ENCODE measurements at regions not wholly inside any gene's neighbourhood (a gene's known extent, or its start where the extent isn't known, plus 50 kb on each side); places are given as distances from the start of the nearest gene placed in this dataset.

DNA sequence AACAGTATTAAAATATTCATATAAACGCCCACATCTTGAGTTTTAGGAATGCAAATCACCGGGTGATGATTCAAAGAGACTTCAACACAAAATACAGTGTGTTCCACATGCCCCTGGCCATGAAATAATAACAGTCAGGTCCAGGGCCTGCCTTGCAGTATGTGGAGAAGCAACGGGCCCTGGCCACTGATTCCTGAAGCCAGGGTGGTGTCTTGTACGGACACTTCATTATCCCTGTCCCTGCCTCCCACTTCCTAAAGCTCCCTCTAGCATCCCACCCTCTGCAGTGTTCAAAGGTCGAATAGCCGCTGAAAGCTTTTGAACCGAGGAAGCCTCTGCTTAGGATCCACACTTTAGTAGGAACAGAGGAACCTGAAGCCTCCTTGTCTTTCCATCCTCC is 50.4 kb upstream of the PCSK6 start:
- Histone ChIP-seq H3K27me3 (ENCODE audit: insufficient read depth, low read length) (no peaks in the 10 kb centered on the region), H3K9me2 (ENCODE audit: insufficient read depth) (no peaks in the 10 kb centered on the region), H3K79me2 (ENCODE audit: insufficient read depth, low read length) (no peaks in the 10 kb centered on the region), H3K4me1 (ENCODE audit: control insufficient read depth in 1 of 2, insufficient read depth in 2 of 2, low read length in 2 of 2) (peaks cover 0 to 10% of the 10 kb centered on the region in 2 experiments; a peak in 1 of 4 replicates), H2AFZ (ENCODE audit: low read depth, low read length, poor library complexity, severe bottlenecking) (no peak overlapping the region), H3K4me2 (ENCODE audit: low read length) (no peak overlapping the region), H3K9ac (ENCODE audit: low read length) (no peak overlapping the region), H3K36me3 (ENCODE audit: control insufficient read depth in 1 of 2, insufficient read depth in 2 of 2, low read length in 2 of 2) (no peaks in the 10 kb centered on the region), H3K4me3 (replicated peaks in 1 of 2; ENCODE audit: low read depth in 1 of 2, low read length in 2 of 2) (no peak overlapping the region), H4K20me1 (ENCODE audit: insufficient read depth) (no peaks in the 10 kb centered on the region), H3K9me3 (ENCODE audit: control insufficient read depth in 1 of 2, insufficient read depth in 1 of 2, low read depth in 1 of 2, low read length in 2 of 2) (no peaks in the 10 kb centered on the region; a peak in 1 of 4 replicates), H3K27ac (ENCODE audit: low read depth, low read length) (no peak overlapping the region)
- no TSS peak for BruUV-seq (replicated peaks)
- ChIA-PET POLR2A (no interaction called here), RAD21 (ENCODE audit: low non-redundant PET in 1 of 2, low total read pairs in 2 of 2, uncharacterized antibody in 2 of 2, unreplicated experiment in 2 of 2) (no interaction called here), CTCF (no interaction called here)
- TF ChIP-seq CBX3 (IDR thresholded peaks at IDR 0.05; ENCODE audit: low read depth) = no peak
- TF ChIP-seq, protein P1, sequence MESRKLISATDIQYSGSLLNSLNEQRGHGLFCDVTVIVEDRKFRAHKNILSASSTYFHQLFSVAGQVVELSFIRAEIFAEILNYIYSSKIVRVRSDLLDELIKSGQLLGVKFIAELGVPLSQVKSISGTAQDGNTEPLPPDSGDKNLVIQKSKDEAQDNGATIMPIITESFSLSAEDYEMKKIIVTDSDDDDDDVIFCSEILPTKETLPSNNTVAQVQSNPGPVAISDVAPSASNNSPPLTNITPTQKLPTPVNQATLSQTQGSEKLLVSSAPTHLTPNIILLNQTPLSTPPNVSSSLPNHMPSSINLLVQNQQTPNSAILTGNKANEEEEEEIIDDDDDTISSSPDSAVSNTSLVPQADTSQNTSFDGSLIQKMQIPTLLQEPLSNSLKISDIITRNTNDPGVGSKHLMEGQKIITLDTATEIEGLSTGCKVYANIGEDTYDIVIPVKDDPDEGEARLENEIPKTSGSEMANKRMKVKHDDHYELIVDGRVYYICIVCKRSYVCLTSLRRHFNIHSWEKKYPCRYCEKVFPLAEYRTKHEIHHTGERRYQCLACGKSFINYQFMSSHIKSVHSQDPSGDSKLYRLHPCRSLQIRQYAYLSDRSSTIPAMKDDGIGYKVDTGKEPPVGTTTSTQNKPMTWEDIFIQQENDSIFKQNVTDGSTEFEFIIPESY (IDR thresholded peaks at IDR 0.05; ENCODE audit: extremely low read depth, insufficient replicate concordance, low read length) = no peak
- TF ChIP-seq, protein P2, sequence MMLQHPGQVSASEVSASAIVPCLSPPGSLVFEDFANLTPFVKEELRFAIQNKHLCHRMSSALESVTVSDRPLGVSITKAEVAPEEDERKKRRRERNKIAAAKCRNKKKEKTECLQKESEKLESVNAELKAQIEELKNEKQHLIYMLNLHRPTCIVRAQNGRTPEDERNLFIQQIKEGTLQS (IDR thresholded peaks at IDR 0.05) = no peak
- TF ChIP-seq POLR2A (IDR thresholded peaks at IDR 0.05; ENCODE audit: borderline replicate concordance, extremely low read depth, insufficient read depth, insufficient read length) = no peak
- no peak for TF ChIP-seq EZH2phosphoT487 (IDR thresholded peaks at IDR 0.05; ENCODE audit: borderline replicate concordance)
- no peak for TF ChIP-seq SP1 (IDR thresholded peaks at IDR 0.05; ENCODE audit: low read depth)
- no peak for TF ChIP-seq EZH2 (IDR thresholded peaks at IDR 0.05)
- TF ChIP-seq JUND (IDR thresholded peaks at IDR 0.05) = no peak
- intact Hi-C loops (cut with micrococcal nuclease) = no loop called here
- ATAC-seq = no peak
- no peak for DNase-seq (ENCODE audit: low read depth, low spot score)

DNA sequence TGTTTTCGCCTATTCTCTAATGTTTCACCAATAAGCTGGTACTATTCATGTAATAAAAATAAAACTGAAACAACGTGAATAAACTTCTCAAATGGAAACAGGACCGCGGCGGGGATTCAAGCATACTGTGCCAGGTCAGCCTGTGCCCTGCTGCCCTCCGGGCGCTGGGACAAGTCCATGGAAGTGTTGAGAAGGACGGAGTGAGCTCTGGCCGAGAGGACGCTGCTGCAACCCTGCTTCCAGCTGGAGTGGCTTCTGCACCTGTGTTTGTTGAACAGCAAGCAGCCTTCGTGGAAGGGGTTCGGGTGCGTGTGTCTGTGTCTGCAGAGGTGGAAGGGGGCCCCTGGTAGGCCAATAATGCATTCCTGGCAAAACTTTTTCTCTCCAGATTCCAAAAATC is 50.0 kb upstream of the PCSK6 start:
- BruUV-seq (replicated peaks) = no TSS peak
- no peaks in the 10 kb centered on the region for H3K36me3 ChIP-seq (ENCODE audit: control insufficient read depth in 1 of 2, insufficient read depth in 2 of 2, low read length in 2 of 2)
- no peak overlapping the region for H3K9ac ChIP-seq (ENCODE audit: low read length)
- H3K4me1 ChIP-seq (ENCODE audit: control insufficient read depth in 1 of 2, insufficient read depth in 2 of 2, low read length in 2 of 2) = peaks cover 0 to 10% of the 10 kb centered on the region in 2 experiments; a peak in 1 of 4 replicates
- ATAC-seq (no peak), DNase-seq (ENCODE audit: low read depth, low spot score) (no peak)
- H4K20me1 ChIP-seq (ENCODE audit: insufficient read depth) = no peaks in the 10 kb centered on the region
- H3K27me3 ChIP-seq (ENCODE audit: insufficient read depth, low read length) = no peaks in the 10 kb centered on the region
- ChIA-PET RAD21 (ENCODE audit: low non-redundant PET in 1 of 2, low total read pairs in 2 of 2, uncharacterized antibody in 2 of 2, unreplicated experiment in 2 of 2) (no interaction called here), POLR2A (no interaction called here), CTCF (no interaction called here)
- no peaks in the 10 kb centered on the region; a peak in 1 of 4 replicates for H3K9me3 ChIP-seq (ENCODE audit: control insufficient read depth in 1 of 2, insufficient read depth in 1 of 2, low read depth in 1 of 2, low read length in 2 of 2)
- H3K27ac ChIP-seq (ENCODE audit: low read depth, low read length) = no peak overlapping the region
- intact Hi-C loops (cut with micrococcal nuclease) = no loop called here
- H3K79me2 ChIP-seq (ENCODE audit: insufficient read depth, low read length) = no peaks in the 10 kb centered on the region
- TF ChIP-seq POLR2AphosphoS5 (IDR thresholded peaks at IDR 0.05; ENCODE audit: low read depth, low read length) (no peak), ZNF274 (IDR thresholded peaks at IDR 0.05; ENCODE audit: low read depth, low read length) (no peak), SP1 (IDR thresholded peaks at IDR 0.05; ENCODE audit: low read depth) (no peak), ZFX (IDR thresholded peaks at IDR 0.05) (no peak), JUND (IDR thresholded peaks at IDR 0.05) (no peak), SRF (IDR thresholded peaks at IDR 0.05; ENCODE audit: low read depth) (no peak)
- TF ChIP-seq, protein P1 (IDR thresholded peaks at IDR 0.05; ENCODE audit: extremely low read depth, insufficient replicate concordance, low read length) = no peak
- TF ChIP-seq, protein P3, sequence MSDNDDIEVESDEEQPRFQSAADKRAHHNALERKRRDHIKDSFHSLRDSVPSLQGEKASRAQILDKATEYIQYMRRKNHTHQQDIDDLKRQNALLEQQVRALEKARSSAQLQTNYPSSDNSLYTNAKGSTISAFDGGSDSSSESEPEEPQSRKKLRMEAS (IDR thresholded peaks at IDR 0.05) = no peak
- TF ChIP-seq, protein P2 (IDR thresholded peaks at IDR 0.05) = no peak
- H3K9me2 ChIP-seq (ENCODE audit: insufficient read depth) = no peaks in the 10 kb centered on the region
- H3K4me3 ChIP-seq (replicated peaks in 1 of 2; ENCODE audit: low read depth in 1 of 2, low read length in 2 of 2) = no peak overlapping the region
- no peak overlapping the region for H2AFZ ChIP-seq (ENCODE audit: low read depth, low read length, poor library complexity, severe bottlenecking)
- no peak overlapping the region for H3K4me2 ChIP-seq (ENCODE audit: low read length)

Measured in HCT116 (cell line).